GM12878 (cell line): ENCODE measurements at regions not wholly inside any gene's neighbourhood (a gene's known extent, or its start where the extent isn't known, plus 50 kb on each side); places are given as distances from the start of the nearest gene placed in this dataset.

Experiments used
- ATAC-seq: fragments of 200-7000 bp; cut with Tn5 transposase; 3 replicates; pipeline ENCODE4 v1.9.1; 2020; ENCODE audit warnings: mild to moderate bottlenecking, moderate library complexity
- BruUV-seq: library from RNA; stranded (reverse); fragments of 400-500 nt; replicated peaks from 2 replicates; lab custom pipeline; 2021; lab: Mats Ljungman, UMichigan
- CTCF ChIA-PET: fragments of 300-600 bp; sonication (Branson Sonifier 250); formaldehyde crosslinking; extraction: SDS; loops from one replicate; lab custom pipeline; 2021; ENCODE audit warnings: inconsistent platforms; lab: Yijun Ruan, JAX
- POLR2A ChIA-PET: fragments of 350-600 bp; formaldehyde crosslinking; extraction: SDS; loops from one replicate; lab custom pipeline; 2021; ENCODE audit warnings: inconsistent platforms; lab: Charles Lee
- RAD21 ChIA-PET: fragments of 300-600 bp; sonication (Branson Sonifier 250); formaldehyde crosslinking; loops from one replicate; lab custom pipeline; 2023; ENCODE audit warnings: antibody characterized with exemption; ENCODE audit not compliant: unreplicated experiment; lab: Charles Lee
- SMC1A ChIA-PET: fragments of 300-600 bp; sonication (Branson Sonifier 250); formaldehyde crosslinking; loops from one replicate; lab custom pipeline; 2023; ENCODE audit not compliant: unreplicated experiment, uncharacterized antibody; lab: Charles Lee
- DNase-seq: peaks from one replicate; pipeline ENCODE4 v3.0.0-alpha.2; 2011; ENCODE audit warnings: low read depth, low spot score
- FAIRE-seq: peaks from 3 replicates; lab custom pipeline; 2011; peaks lifted over from hg19 to GRCh38; lab: Jason Lieb, UNC
- H2AFZ ChIP-seq: 2 replicates; pipeline ENCODE4 v1.6.0; 2011; ENCODE audit warnings: low read depth, low read length, control low read depth; ENCODE audit not compliant: control insufficient read depth
- H3K27ac ChIP-seq: 2 replicates; pipeline ENCODE4 v1.5.1; 2011; ENCODE audit warnings: control low read depth; ENCODE audit not compliant: control insufficient read depth, insufficient read depth
- H3K27me3 ChIP-seq, 2 experiments: replicated peaks in 1 of 2; 2 replicates each; pipeline versions ENCODE4 v1.6.0 to v1.6.1; 2011; ENCODE audit warnings: low read length in 1 of 2; ENCODE audit not compliant: control insufficient read depth in 2 of 2, insufficient read depth in 2 of 2
- H3K36me3 ChIP-seq, 2 experiments: 2 replicates each; pipeline ENCODE4 v1.5.1; 2011; ENCODE audit warnings: low read length in 1 of 2; ENCODE audit not compliant: control insufficient read depth in 2 of 2, insufficient read depth in 2 of 2
- H3K4me1 ChIP-seq: 2 replicates; pipeline ENCODE4 v1.6.1; 2011; ENCODE audit warnings: mild to moderate bottlenecking, low read length, moderate library complexity, mixed read lengths; ENCODE audit not compliant: control insufficient read depth, insufficient read depth
- H3K4me2 ChIP-seq: 2 replicates; pipeline ENCODE4 v1.6.0; 2011; ENCODE audit warnings: control low read depth; ENCODE audit not compliant: control insufficient read depth, insufficient read depth
- H3K4me3 ChIP-seq: fragments of 200-600 bp; sonication (generic); 2 replicates; pipeline ENCODE4 v1.5.1; 2016
- H3K79me2 ChIP-seq: 2 replicates; pipeline ENCODE4 v1.6.0; 2011; ENCODE audit warnings: low read length; ENCODE audit not compliant: control insufficient read depth, insufficient read depth
- H3K9ac ChIP-seq: 2 replicates; pipeline ENCODE4 v1.8.0; 2011; ENCODE audit warnings: low read length, control low read depth, mixed read lengths; ENCODE audit not compliant: control insufficient read depth, insufficient read depth
- H3K9me3 ChIP-seq: replicated peaks from 3 replicates; pipeline ENCODE4 v1.5.1; 2011; ENCODE audit warnings: mild to moderate bottlenecking, low read length; ENCODE audit not compliant: control insufficient read depth, insufficient read depth
- H4K20me1 ChIP-seq: 2 replicates; pipeline ENCODE4 v1.6.0; 2011; ENCODE audit not compliant: control insufficient read depth, insufficient read depth
- CTCF ChIP-seq, 3 experiments: IDR thresholded peaks in 2 of 3; conservative IDR thresholded peaks in 1 of 3; 2 replicates each; pipeline ENCODE4 v1.5.1; 2011; ENCODE audit warnings: low read depth in 3 of 3, low read length in 3 of 3, mild to moderate bottlenecking in 3 of 3, control low read depth in 2 of 3, moderate library complexity in 2 of 3, inconsistent platforms in 1 of 3, mixed read lengths in 1 of 3; ENCODE audit not compliant: control insufficient read depth in 2 of 3, insufficient read depth in 1 of 3; ENCODE audit errors: extremely low read depth in 1 of 3
- EGR1 ChIP-seq, 2 experiments: IDR thresholded peaks; 1 replicate in 1 of 2; 2 replicates in 1 of 2; pipeline ENCODE4 v1.6.1; 2011 to 2012; ENCODE audit warnings: low read depth in 2 of 2, low read length in 2 of 2, borderline replicate concordance in 1 of 2, mild to moderate bottlenecking in 1 of 2, moderate library complexity in 1 of 2
- MAX ChIP-seq: IDR thresholded peaks from 2 replicates; pipeline ENCODE4 v1.6.1; 2012; ENCODE audit warnings: low read depth, low read length, improper control_type of control experiment
- PBX3 ChIP-seq: IDR thresholded peaks from 2 replicates; pipeline ENCODE4 v1.6.1; 2011; ENCODE audit warnings: mild to moderate bottlenecking, low read depth, low read length, moderate library complexity; ENCODE audit not compliant: insufficient replicate concordance
- REST ChIP-seq: IDR thresholded peaks from 2 replicates; pipeline ENCODE4 v1.6.1; 2012; ENCODE audit warnings: mild to moderate bottlenecking, low read depth, low read length
- SMC3 ChIP-seq: IDR thresholded peaks from 2 replicates; pipeline ENCODE4 v1.6.1; 2011; ENCODE audit warnings: low read length, improper control_type of control experiment, borderline replicate concordance
- STAT1 ChIP-seq: fragments of 450-650 bp; conservative IDR thresholded peaks from 2 replicates; pipeline ENCODE4 v1.6.1; 2014; ENCODE audit warnings: antibody characterized with exemption, mild to moderate bottlenecking
- TCF12 ChIP-seq: IDR thresholded peaks from 2 replicates; pipeline ENCODE4 v1.6.1; 2011; ENCODE audit warnings: low read depth, mild to moderate bottlenecking, low read length
- WGBS: methylation state at CpG from one replicate; pipeline ENCODE4 v1.1.6; 2016; ENCODE audit warnings: low lambda C conversion rate; ENCODE audit not compliant: insufficient replicate concordance, insufficient coverage; ENCODE audit errors: missing lambda C conversion rate; 5-methylcytosine and 5-hydroxymethylcytosine counted together
- in situ Hi-C: fragments of 300-500 bp; cut with MboI; formaldehyde crosslinking; loops from 9 replicates; pipeline ENCODE4 v1.14.3; 2018; ENCODE audit warnings: mixed read lengths
- intact Hi-C: fragments of 100-400 bp; cut with micrococcal nuclease; formaldehyde crosslinking; loops from one replicate; pipeline ENCODE4 v1.14.2; 2022; ENCODE audit not compliant: unreplicated experiment

- ChIA-PET RAD21 (interaction anchor here (1.0 kb wide), 1 partner anchor 64 kb away, joined by 3 read pairs; no protein-coding TSS in a partner anchor), POLR2A (no interaction called here), CTCF (no interaction called here)
- H3K9ac ChIP-seq, result no peak overlapping the region
- no peaks in the 10 kb centered on the region for H3K79me2 ChIP-seq
- H3K4me3 ChIP-seq, result no peak overlapping the region
- no peak overlapping the region for H3K27ac ChIP-seq
- TF ChIP-seq SMC3, result no peak
- no peak for TF ChIP-seq TCF12
- no peak for TF ChIP-seq PBX3
- no peak for TF ChIP-seq STAT1
- TF ChIP-seq CTCF (IDR thresholded peaks at IDR 0.05 in 2 of 3, conservative IDR thresholded peaks at IDR 0.05 in 1 of 3; ENCODE audit: control insufficient read depth in 2 of 3, extremely low read depth in 1 of 3, insufficient read depth in 1 of 3, low read depth in 3 of 3, low read length in 3 of 3), result no peak
- TF ChIP-seq EGR1 (IDR thresholded peaks at IDR 0.05; ENCODE audit: borderline replicate concordance in 1 of 2, low read depth in 2 of 2, low read length in 2 of 2), result no peak
- TF ChIP-seq REST, result no peak
- TF ChIP-seq MAX, result no peak
- TF ChIP-seq, all 136 proteins: peak for 0
- no peak overlapping the region for H3K4me2 ChIP-seq
- no peak overlapping the region for H2AFZ ChIP-seq
- SMC1A ChIA-PET, result no interaction called here
- H3K9me3 ChIP-seq, result no peaks in the 10 kb centered on the region
- in situ Hi-C loops, result no loop called here
- intact Hi-C loops, result no loop called here
- no peak for DNase-seq
- FAIRE-seq, result no peak
- no peaks in the 10 kb centered on the region for H4K20me1 ChIP-seq
- H3K4me1 ChIP-seq, result no peaks in the 10 kb centered on the region
- no peak for ATAC-seq
- H3K27me3 ChIP-seq, result peaks cover 0 to 4% of the 10 kb centered on the region in 2 experiments; a peak in 2 of 4 replicates
- WGBS, result 17% methylated on average over 5 of the region's 5 CpGs
- H3K36me3 ChIP-seq, result no peaks in the 10 kb centered on the region
- no TSS peak for BruUV-seq
Observed at GRCh38 chr11:115649461-115649860, 145.2 kb upstream of the CADM1 start.
